Left ventricle myocardium inferior (tissue), 1 donor: ENCODE measurements at regions not wholly inside any gene's neighbourhood (a gene's known extent, or its start where the extent isn't known, plus 50 kb on each side); places are given as distances from the start of the nearest gene placed in this dataset.

ENCODE experiments used
- DNase-seq: peaks from one replicate; pipeline ENCODE4 v3.0.0-alpha.2; 2020
- H3K27ac ChIP-seq: fragments of 200-600 bp; replicated peaks from 2 replicates; pipeline ENCODE4 v1.8.0; 2021
- H3K27me3 ChIP-seq: fragments of 200-600 bp; 2 replicates; pipeline ENCODE4 v1.8.0; 2021; ENCODE audit warnings: low read depth
- H3K36me3 ChIP-seq: fragments of 200-600 bp; 2 replicates; pipeline ENCODE4 v1.8.0; 2021
- H3K4me1 ChIP-seq: fragments of 200-600 bp; 2 replicates; pipeline ENCODE4 v1.8.0; 2021
- H3K4me3 ChIP-seq: fragments of 200-600 bp; 2 replicates; pipeline ENCODE4 v1.8.0; 2021; ENCODE audit warnings: mild to moderate bottlenecking, moderate library complexity
- H3K9me3 ChIP-seq: fragments of 200-600 bp; replicated peaks from 2 replicates; pipeline ENCODE4 v1.8.0; 2021
- CTCF ChIP-seq: fragments of 200-600 bp; IDR thresholded peaks from 2 replicates; pipeline ENCODE4 v1.8.0; 2021; ENCODE audit warnings: antibody characterized with exemption, mild to moderate bottlenecking, borderline replicate concordance
- intact Hi-C: fragments of 100-400 bp; cut with micrococcal nuclease; formaldehyde crosslinking; loops from one replicate; pipeline ENCODE4 v1.11.0; 2022
- donor health status: DM: no; HTN: yes; CAD: no; lungs with severe emphysema.

DNA sequence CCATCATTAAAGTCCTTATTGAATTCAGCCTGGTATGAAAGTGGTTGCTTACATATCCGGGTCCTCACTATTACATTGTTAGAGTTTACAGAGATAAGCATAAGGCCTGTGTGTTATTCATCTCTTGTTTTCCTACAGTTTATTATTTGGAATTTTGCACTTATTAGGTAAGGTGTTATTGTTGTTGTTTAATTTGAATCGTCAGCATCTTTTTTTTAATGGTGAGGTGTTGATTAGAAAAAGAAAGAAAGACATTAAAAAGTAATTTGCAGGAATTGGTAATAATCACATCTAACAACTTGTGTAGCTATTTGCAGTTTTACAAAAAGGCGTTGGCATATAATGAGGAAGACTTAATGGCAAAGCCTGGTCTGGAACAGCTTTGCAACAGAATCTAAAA is 158.6 kb downstream of the SAMD5 start:
- DNase-seq, result no peak
- Histone ChIP-seq H3K4me1 (no peaks in the 10 kb centered on the region), H3K4me3 (no peak overlapping the region), H3K9me3 (peaks cover 27% of the 10 kb centered on the region), H3K27ac (no peak overlapping the region), H3K36me3 (no peaks in the 10 kb centered on the region), H3K27me3 (no peaks in the 10 kb centered on the region)
- no peak for TF ChIP-seq CTCF
- intact Hi-C loops, result no loop called here

DNA sequence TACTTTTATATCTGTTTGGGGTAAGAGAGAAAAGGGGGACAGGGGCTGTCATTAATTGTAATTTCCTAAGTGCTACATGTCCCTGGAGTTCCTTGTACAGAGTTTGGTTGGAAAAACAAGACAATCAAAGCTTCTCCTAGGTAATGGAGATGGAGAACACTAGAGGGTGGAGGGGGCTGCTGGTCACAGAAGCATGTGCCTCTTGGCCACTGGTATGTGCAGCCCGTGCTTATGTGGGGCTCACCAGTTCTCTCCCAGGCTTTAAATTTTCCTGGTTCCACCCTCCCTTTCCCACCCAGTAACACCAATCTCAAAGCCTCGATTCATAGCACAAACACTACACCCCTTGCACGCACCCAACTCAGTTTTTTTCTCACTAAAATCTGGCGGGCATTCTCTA is 165.6 kb downstream of the SAMD5 start:
- no peaks in the 10 kb centered on the region for H3K36me3 ChIP-seq
- TF ChIP-seq CTCF, result no peak
- no peak overlapping the region for H3K27ac ChIP-seq
- intact Hi-C loops, result no loop called here
- H3K4me1 ChIP-seq, result no peaks in the 10 kb centered on the region
- no peak for DNase-seq
- no peak overlapping the region for H3K4me3 ChIP-seq
- peaks cover 24% of the 10 kb centered on the region for H3K9me3 ChIP-seq
- H3K27me3 ChIP-seq, result no peaks in the 10 kb centered on the region

- no peak overlapping the region for H3K27ac ChIP-seq
- peaks cover 18% of the 10 kb centered on the region for H3K9me3 ChIP-seq
- intact Hi-C loops, result no loop called here
- no peaks in the 10 kb centered on the region for H3K36me3 ChIP-seq
- no peak overlapping the region for H3K4me3 ChIP-seq
- no peaks in the 10 kb centered on the region for H3K4me1 ChIP-seq
- no peaks in the 10 kb centered on the region for H3K27me3 ChIP-seq
- DNase-seq, result no peak
- TF ChIP-seq CTCF, result no peak
These were observed 166.3 kb downstream of the SAMD5 start for GRCh38 chr6:147674794-147675193.

- no peak for DNase-seq
- intact Hi-C loops, result no loop called here
- H3K9me3 ChIP-seq, result peaks cover 13% of the 10 kb centered on the region
These were observed 166.8 kb downstream of the SAMD5 start for GRCh38 chr6:147675281-147675680.

DNA sequence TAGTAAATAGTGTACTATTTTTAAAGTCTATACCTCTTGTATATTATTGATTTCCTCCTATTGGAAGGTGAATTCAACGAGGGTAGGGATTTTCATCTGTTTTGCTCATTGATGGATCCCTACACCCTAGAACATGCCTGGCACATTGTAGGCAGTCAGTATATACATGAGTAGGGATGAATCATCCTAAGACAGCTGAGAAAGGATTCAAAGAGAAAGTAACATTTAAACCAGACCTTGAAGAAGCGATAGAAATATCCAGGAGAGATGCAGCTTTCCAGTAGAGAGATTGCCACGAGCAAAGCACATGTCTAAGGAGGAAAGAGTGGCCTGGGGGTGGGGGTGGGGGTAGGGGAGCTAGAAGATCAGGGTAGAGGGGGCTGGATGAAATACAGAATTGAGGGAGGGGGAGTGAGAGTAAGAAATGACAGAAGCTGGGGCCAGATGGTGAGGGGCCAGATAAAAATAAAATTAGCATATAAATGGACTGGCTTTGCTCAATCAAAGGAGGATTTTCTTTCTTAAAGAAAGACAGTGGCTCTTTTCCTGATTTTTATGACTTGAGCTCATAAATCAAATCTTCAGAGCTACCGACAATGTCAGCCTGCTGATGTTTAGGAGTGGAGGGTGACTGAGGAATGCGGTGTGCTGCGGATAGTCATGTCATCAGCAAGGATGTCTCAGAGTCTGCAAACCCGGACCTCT is 168.2 kb downstream of the SAMD5 start:
- Histone ChIP-seq H3K4me3 (no peak overlapping the region), H3K27ac (no peak overlapping the region), H3K36me3 (no peaks in the 10 kb centered on the region), H3K9me3 (no peaks in the 10 kb centered on the region), H3K27me3 (no peaks in the 10 kb centered on the region), H3K4me1 (no peaks in the 10 kb centered on the region)
- intact Hi-C loops, result no loop called here
- no peak for DNase-seq
- TF ChIP-seq CTCF, result no peak

More at GRCh38 chr6:147675281-147675680, 166.8 kb downstream of the SAMD5 start:
- H3K27ac ChIP-seq, result no peak overlapping the region
- no peaks in the 10 kb centered on the region for H3K4me1 ChIP-seq
- H3K36me3 ChIP-seq, result no peaks in the 10 kb centered on the region
- TF ChIP-seq CTCF, result no peak
- H3K27me3 ChIP-seq, result no peaks in the 10 kb centered on the region
- no peak overlapping the region for H3K4me3 ChIP-seq
